ENCODE measurements at regions not wholly inside any gene's neighbourhood (a gene's known extent, or its start where the extent isn't known, plus 50 kb on each side); places are given as distances from the start of the nearest gene placed in this dataset.

DNA sequence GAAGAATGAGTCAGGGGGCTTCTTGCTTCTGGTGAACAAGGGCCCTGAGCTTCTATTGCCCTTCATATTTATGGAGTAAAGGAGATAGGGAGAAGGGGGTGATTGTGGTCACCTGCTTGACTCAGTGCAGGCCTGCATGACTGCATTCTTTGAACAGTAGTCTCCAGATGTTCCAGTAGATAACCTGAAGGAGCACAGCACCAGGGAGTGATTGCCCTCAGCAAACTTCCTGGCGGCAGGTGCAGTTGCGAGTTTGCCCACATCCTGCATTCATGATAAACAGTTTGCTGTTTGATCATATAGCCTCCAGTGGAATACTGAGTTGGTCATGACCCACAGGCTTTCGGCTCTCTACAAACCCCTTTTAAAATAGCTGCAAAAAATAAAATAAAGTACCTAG is 1632.7 kb downstream of the OTOL1 start:
- no peak for TF ChIP-seq CTCF (IDR thresholded peaks at IDR 0.05)
- no peak for TF ChIP-seq POLR2A (IDR thresholded peaks at IDR 0.05)
- TF ChIP-seq POLR2AphosphoS5 (IDR thresholded peaks at IDR 0.05) = no peak
- TF ChIP-seq EP300 (IDR thresholded peaks at IDR 0.05) = no peak

Data from gastroesophageal sphincter (tissue), 3 donors.